ENCODE measurements at regions not wholly inside any gene's neighbourhood (a gene's known extent, or its start where the extent isn't known, plus 50 kb on each side); places are given as distances from the start of the nearest gene placed in this dataset.

DNA sequence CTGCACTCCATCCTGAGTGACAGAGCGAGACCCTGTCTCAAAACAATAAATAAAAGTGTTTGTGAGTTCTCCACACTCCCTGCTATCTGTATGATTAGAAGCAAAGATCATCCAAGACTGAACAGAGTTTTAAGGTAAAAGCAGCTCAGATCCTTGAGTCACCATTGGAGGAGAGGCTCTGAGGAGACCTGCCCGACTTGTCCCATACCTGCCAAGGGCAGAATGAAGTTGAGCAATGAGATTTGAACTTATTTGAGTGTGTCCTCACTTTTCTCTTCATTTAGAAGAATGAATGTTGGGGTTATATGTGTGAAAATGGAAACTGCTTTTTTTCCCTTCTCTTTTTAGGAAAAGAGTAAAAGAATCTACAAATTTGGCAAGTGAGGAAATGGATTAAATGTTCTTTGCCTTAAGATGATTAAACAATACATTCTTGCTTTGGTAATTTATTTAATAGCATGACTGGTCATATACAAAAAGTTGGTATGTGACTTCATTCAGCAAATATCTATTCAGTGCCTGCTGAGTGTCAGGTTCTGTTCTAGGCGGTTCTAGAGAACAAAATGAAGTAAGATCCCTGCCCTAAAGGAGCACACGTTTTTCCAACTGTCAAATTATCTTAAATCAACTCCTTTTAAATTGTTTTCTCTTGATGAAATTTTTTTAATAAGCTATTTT lies 195.7 kb downstream of the ALDH8A1 start:
- H3K27me3 ChIP-seq (replicated peaks; ENCODE audit: insufficient read depth, low read length) = no peaks in the 10 kb centered on the region
- H3K36me3 ChIP-seq (replicated peaks; ENCODE audit: insufficient read depth, low read length) = no peaks in the 10 kb centered on the region
- H3K9ac ChIP-seq (ENCODE audit: low read length) = no peak overlapping the region
- no peak for DNase-seq
- no peaks in the 10 kb centered on the region for H3K79me2 ChIP-seq (ENCODE audit: low read length)
- H3K4me1 ChIP-seq (ENCODE audit: low read length) = no peaks in the 10 kb centered on the region
- H2AFZ ChIP-seq (ENCODE audit: low read length) = no peak overlapping the region
- no peak overlapping the region for H3K4me2 ChIP-seq (ENCODE audit: low read depth, low read length)
- no peaks in the 10 kb centered on the region for H3K9me2 ChIP-seq (replicated peaks; ENCODE audit: insufficient read depth, low read length)
- H3F3A ChIP-seq (ENCODE audit: insufficient read depth, low read length) = no peaks in the 10 kb centered on the region
- TF ChIP-seq EZH2phosphoT487 (IDR thresholded peaks at IDR 0.05; ENCODE audit: low read length) (no peak), EZH2 (optimal IDR thresholded peaks at IDR 0.05; ENCODE audit: low read depth, low read length) (no peak)
- TF ChIP-seq, protein P1, sequence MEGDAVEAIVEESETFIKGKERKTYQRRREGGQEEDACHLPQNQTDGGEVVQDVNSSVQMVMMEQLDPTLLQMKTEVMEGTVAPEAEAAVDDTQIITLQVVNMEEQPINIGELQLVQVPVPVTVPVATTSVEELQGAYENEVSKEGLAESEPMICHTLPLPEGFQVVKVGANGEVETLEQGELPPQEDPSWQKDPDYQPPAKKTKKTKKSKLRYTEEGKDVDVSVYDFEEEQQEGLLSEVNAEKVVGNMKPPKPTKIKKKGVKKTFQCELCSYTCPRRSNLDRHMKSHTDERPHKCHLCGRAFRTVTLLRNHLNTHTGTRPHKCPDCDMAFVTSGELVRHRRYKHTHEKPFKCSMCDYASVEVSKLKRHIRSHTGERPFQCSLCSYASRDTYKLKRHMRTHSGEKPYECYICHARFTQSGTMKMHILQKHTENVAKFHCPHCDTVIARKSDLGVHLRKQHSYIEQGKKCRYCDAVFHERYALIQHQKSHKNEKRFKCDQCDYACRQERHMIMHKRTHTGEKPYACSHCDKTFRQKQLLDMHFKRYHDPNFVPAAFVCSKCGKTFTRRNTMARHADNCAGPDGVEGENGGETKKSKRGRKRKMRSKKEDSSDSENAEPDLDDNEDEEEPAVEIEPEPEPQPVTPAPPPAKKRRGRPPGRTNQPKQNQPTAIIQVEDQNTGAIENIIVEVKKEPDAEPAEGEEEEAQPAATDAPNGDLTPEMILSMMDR (IDR thresholded peaks at IDR 0.05; ENCODE audit: low read length) = no peak
- no peaks in the 10 kb centered on the region for H3K9me3 ChIP-seq (replicated peaks; ENCODE audit: insufficient read depth, low read length)
- no peak overlapping the region for H3K27ac ChIP-seq (ENCODE audit: low read length)
- no peak overlapping the region for H3K4me3 ChIP-seq (ENCODE audit: low read length)
- H4K20me1 ChIP-seq (ENCODE audit: insufficient read depth, low read length) = no peaks in the 10 kb centered on the region

DNA sequence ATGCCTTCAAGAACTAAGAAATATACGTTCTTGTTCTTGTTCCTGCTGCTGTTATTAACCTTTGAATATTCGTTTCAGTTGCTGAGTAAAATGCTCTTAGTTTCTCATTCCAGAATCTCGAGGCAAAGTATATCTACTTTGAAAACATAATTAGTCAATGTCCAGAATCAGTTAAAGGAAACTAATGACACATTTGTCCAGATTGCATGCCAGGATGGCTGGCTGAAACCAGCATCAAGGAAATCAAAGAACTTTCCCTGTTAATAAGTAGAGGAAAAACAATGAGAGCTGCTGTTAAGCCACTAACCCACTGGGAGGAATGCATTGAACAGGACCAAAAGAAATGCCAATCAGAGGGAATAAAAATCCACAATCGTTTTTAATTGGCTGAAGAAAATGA lies 196.9 kb downstream of the ALDH8A1 start:
- Histone ChIP-seq H3K9me3 (replicated peaks; ENCODE audit: insufficient read depth, low read length) (no peaks in the 10 kb centered on the region), H3K4me1 (ENCODE audit: low read length) (no peaks in the 10 kb centered on the region), H3K27me3 (replicated peaks; ENCODE audit: insufficient read depth, low read length) (no peaks in the 10 kb centered on the region), H3K79me2 (ENCODE audit: low read length) (no peaks in the 10 kb centered on the region), H3K27ac (ENCODE audit: low read length) (no peak overlapping the region), H3K4me2 (ENCODE audit: low read depth, low read length) (no peak overlapping the region), H3K9ac (ENCODE audit: low read length) (no peak overlapping the region), H3K36me3 (replicated peaks; ENCODE audit: insufficient read depth, low read length) (no peaks in the 10 kb centered on the region), H3F3A (ENCODE audit: insufficient read depth, low read length) (no peaks in the 10 kb centered on the region), H3K4me3 (ENCODE audit: low read length) (no peak overlapping the region), H3K9me2 (replicated peaks; ENCODE audit: insufficient read depth, low read length) (no peaks in the 10 kb centered on the region), H2AFZ (ENCODE audit: low read length) (no peak overlapping the region), H4K20me1 (ENCODE audit: insufficient read depth, low read length) (no peaks in the 10 kb centered on the region)
- DNase-seq = no peak
- TF ChIP-seq, protein P1 (IDR thresholded peaks at IDR 0.05; ENCODE audit: low read length) = no peak
- TF ChIP-seq EZH2phosphoT487 (IDR thresholded peaks at IDR 0.05; ENCODE audit: low read length) = no peak
- no peak for TF ChIP-seq EZH2 (optimal IDR thresholded peaks at IDR 0.05; ENCODE audit: low read depth, low read length)

DNA sequence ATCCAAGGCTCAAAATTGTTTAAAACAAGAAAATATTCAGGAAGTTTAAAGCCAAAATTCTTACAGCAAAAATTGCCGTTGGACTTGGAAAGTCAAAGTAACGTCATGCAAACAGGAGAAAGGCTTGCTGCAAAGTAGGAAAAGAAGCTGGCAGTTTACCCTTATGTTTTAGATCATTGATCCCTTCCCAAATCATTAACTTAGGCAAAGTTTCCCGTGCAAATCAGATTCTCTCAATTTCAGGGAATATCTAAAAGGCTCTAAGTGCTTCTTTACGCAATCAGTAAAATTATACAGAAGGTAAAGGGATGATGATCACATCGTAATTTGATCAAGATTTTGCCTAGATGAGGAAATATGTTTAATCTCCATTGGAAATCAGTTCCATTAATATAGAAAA lies 197.5 kb downstream of the ALDH8A1 start:
- H3K36me3 ChIP-seq (replicated peaks; ENCODE audit: insufficient read depth, low read length) = no peaks in the 10 kb centered on the region
- H3K4me2 ChIP-seq (ENCODE audit: low read depth, low read length) = no peak overlapping the region
- H4K20me1 ChIP-seq (ENCODE audit: insufficient read depth, low read length) = no peaks in the 10 kb centered on the region

More for the DNA sequence above, 197.5 kb downstream of the ALDH8A1 start:
- TF ChIP-seq, protein P1 (IDR thresholded peaks at IDR 0.05; ENCODE audit: low read length) = no peak
- TF ChIP-seq EZH2 (optimal IDR thresholded peaks at IDR 0.05; ENCODE audit: low read depth, low read length) = no peak
- TF ChIP-seq EZH2phosphoT487 (IDR thresholded peaks at IDR 0.05; ENCODE audit: low read length) = no peak
- H3K79me2 ChIP-seq (ENCODE audit: low read length) = no peaks in the 10 kb centered on the region
- H3F3A ChIP-seq (ENCODE audit: insufficient read depth, low read length) = no peaks in the 10 kb centered on the region
- H3K27ac ChIP-seq (ENCODE audit: low read length) = no peak overlapping the region
- no peak for DNase-seq
- H3K9me2 ChIP-seq (replicated peaks; ENCODE audit: insufficient read depth, low read length) = no peaks in the 10 kb centered on the region
- no peaks in the 10 kb centered on the region for H3K27me3 ChIP-seq (replicated peaks; ENCODE audit: insufficient read depth, low read length)
- no peaks in the 10 kb centered on the region for H3K4me1 ChIP-seq (ENCODE audit: low read length)
- no peak overlapping the region for H2AFZ ChIP-seq (ENCODE audit: low read length)
- no peak overlapping the region for H3K9ac ChIP-seq (ENCODE audit: low read length)
- no peak overlapping the region for H3K4me3 ChIP-seq (ENCODE audit: low read length)
- no peaks in the 10 kb centered on the region for H3K9me3 ChIP-seq (replicated peaks; ENCODE audit: insufficient read depth, low read length)
